ENCODE measurements at regions not wholly inside any gene's neighbourhood (a gene's known extent, or its start where the extent isn't known, plus 50 kb on each side); places are given as distances from the start of the nearest gene placed in this dataset.
"Not testable (repeated sequence)": the region's sequence is repeated elsewhere in the genome, so short reads cannot be mapped to it uniquely, and the experiment has no call there.

GRCh38 chr15:38795471-38796245 lies 231.0 kb upstream of the RASGRP1 start:
- Mint-ChIP-seq H3K4me3 (ENCODE audit: unreplicated experiment) (no peak overlapping the region), H3K4me1 (ENCODE audit: unreplicated experiment) (peaks cover 13% of the 10 kb centered on the region)
- no peak for DNase-seq (ENCODE audit: extremely low spot score, unreplicated experiment)

DNA sequence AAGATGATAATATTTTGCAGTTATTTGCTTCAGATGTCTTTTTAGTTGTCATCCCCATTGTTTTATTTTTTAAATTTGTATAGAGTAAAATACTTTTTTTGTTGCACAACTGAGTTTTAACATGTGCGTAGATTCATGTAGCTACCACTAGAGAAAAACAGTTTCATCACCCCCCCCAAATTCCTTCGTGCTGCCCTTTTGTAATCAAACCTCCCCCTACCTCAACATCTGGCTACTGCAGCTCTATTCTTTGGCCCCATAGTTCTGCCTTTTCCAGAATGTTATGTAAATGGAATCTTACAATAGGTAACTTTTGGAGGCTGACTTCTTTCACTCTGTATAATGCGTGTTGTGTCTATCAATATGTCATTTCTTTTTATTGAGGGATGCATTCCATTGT lies 232.0 kb upstream of the RASGRP1 start:
- Mint-ChIP-seq H3K27me3 (ENCODE audit: unreplicated experiment) (peaks cover 24% of the 10 kb centered on the region), H3K4me1 (ENCODE audit: unreplicated experiment) (peaks cover 13% of the 10 kb centered on the region), H3K36me3 (ENCODE audit: unreplicated experiment) (peaks cover 2% of the 10 kb centered on the region), H3K27ac (ENCODE audit: unreplicated experiment) (no peak overlapping the region), H3K9me3 (ENCODE audit: unreplicated experiment) (no peaks in the 10 kb centered on the region), H3K4me3 (ENCODE audit: unreplicated experiment) (no peak overlapping the region)
- TF ChIP-seq CTCF (IDR thresholded peaks at IDR 0.05): no peak
- no peak for DNase-seq (ENCODE audit: extremely low spot score, unreplicated experiment)

More at GRCh38 chr15:38795471-38796245, 231.0 kb upstream of the RASGRP1 start:
- TF ChIP-seq CTCF (IDR thresholded peaks at IDR 0.05): no peak
- H3K27ac Mint-ChIP-seq (ENCODE audit: unreplicated experiment): no peak overlapping the region
- H3K9me3 Mint-ChIP-seq (ENCODE audit: unreplicated experiment): no peaks in the 10 kb centered on the region
- peaks cover 2% of the 10 kb centered on the region for H3K36me3 Mint-ChIP-seq (ENCODE audit: unreplicated experiment)
- H3K27me3 Mint-ChIP-seq (ENCODE audit: unreplicated experiment): peaks cover 22% of the 10 kb centered on the region

DNA sequence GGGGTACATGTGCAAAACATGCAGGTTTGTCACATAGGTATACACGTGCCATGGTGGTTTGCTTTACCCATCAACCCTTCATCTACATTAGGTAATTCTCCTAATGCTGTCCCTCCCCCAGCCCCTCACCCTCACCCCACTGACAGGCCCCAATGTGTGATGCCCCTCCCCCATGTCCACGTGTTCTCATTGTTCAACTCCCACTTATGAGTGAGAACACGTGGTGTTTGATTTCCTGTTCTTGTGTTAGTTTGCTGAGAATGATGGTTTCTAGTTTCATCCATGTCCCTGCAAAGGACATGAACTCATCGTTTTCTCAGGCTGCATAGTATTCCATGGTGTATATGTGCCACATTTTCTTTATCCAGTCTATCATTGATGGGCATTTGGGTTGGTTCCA lies 232.9 kb upstream of the RASGRP1 start:
- not testable (repeated sequence) for H3K36me3 Mint-ChIP-seq (ENCODE audit: unreplicated experiment); DNase-seq (ENCODE audit: extremely low spot score, unreplicated experiment); H3K4me3 Mint-ChIP-seq (ENCODE audit: unreplicated experiment); H3K27ac Mint-ChIP-seq (ENCODE audit: unreplicated experiment); H3K9me3 Mint-ChIP-seq (ENCODE audit: unreplicated experiment)
- H3K27me3 Mint-ChIP-seq (ENCODE audit: unreplicated experiment): peaks cover 27% of the 10 kb centered on the region
- H3K4me1 Mint-ChIP-seq (ENCODE audit: unreplicated experiment): peaks cover 13% of the 10 kb centered on the region

DNA sequence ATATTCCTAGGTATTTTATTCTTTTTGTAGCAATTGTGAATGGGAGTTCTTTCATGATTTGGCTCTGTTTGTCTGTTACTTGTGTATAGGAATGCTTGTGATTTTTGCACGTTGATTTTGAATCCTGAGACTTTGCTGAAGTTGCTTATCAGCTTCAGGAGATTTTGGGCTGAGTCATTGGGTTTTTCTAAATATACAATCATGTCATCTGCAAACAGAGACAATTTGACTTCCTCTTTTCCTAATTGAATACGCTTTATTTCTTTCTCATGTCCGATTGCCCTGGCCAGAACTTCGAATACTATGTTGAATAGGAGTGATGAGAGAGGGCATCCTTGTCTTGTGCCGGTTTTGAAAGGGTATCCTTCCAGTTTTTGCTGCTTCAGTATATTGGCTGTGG lies 234.6 kb upstream of the RASGRP1 start:
- not testable (repeated sequence) for DNase-seq (ENCODE audit: extremely low spot score, unreplicated experiment); H3K27ac Mint-ChIP-seq (ENCODE audit: unreplicated experiment); H3K9me3 Mint-ChIP-seq (ENCODE audit: unreplicated experiment); H3K4me3 Mint-ChIP-seq (ENCODE audit: unreplicated experiment); H3K4me1 Mint-ChIP-seq (ENCODE audit: unreplicated experiment); H3K36me3 Mint-ChIP-seq (ENCODE audit: unreplicated experiment)
- H3K27me3 Mint-ChIP-seq (ENCODE audit: unreplicated experiment): peaks cover 20% of the 10 kb centered on the region

DNA sequence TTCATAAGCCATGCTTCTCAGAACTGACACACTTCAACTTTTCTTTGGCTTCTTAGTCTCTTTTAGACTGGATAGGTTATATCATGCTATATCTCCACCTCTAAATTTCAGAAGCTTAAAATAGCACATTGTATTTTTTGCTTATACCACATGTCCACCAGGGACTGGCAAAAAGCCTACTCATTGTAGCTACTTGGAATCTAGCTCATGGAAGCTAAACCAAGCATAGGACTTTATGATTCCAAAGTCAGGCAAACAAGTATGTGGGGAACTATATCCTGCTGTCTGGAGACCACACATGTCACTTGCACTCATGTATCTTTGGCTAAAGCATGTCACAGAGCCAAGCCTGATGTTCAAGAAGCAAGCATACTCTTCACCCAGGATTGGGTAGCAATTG lies 245.0 kb upstream of the RASGRP1 start:
- no peaks in the 10 kb centered on the region for H3K9me3 Mint-ChIP-seq (ENCODE audit: unreplicated experiment)
- H3K27me3 Mint-ChIP-seq (ENCODE audit: unreplicated experiment): no peaks in the 10 kb centered on the region
- H3K27ac Mint-ChIP-seq (ENCODE audit: unreplicated experiment): no peak overlapping the region
- no peaks in the 10 kb centered on the region for H3K36me3 Mint-ChIP-seq (ENCODE audit: unreplicated experiment)
- no peak for DNase-seq (ENCODE audit: extremely low spot score, unreplicated experiment)
- TF ChIP-seq CTCF (IDR thresholded peaks at IDR 0.05): no peak
- H3K4me1 Mint-ChIP-seq (ENCODE audit: unreplicated experiment): peaks cover 35% of the 10 kb centered on the region
- no peak overlapping the region for H3K4me3 Mint-ChIP-seq (ENCODE audit: unreplicated experiment)

GRCh38 chr15:38810686-38811085 lies 246.1 kb upstream of the RASGRP1 start:
- no peaks in the 10 kb centered on the region for H3K36me3 Mint-ChIP-seq (ENCODE audit: unreplicated experiment)
- DNase-seq (ENCODE audit: extremely low spot score, unreplicated experiment): no peak

DNA sequence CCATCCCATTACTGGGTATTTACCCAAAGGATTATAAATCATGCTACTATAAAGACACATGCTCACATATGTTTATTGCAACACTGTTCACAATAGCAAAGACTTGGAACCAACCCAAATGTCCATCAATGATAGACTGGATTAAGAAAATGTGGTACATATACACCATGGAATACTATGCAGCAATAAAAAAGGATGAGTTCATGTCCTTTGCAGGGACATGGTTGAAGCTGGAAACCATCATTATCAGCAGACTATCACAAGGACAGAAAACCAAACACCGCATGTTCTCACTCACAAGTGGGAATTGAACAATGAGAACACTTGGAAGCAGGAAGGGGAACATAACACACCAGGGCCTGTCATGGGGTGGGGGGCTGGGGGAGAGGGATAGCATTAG lies 249.6 kb upstream of the RASGRP1 start:
- not testable (repeated sequence) for H3K27me3 Mint-ChIP-seq (ENCODE audit: unreplicated experiment); H3K36me3 Mint-ChIP-seq (ENCODE audit: unreplicated experiment); H3K9me3 Mint-ChIP-seq (ENCODE audit: unreplicated experiment); DNase-seq (ENCODE audit: extremely low spot score, unreplicated experiment); H3K27ac Mint-ChIP-seq (ENCODE audit: unreplicated experiment); H3K4me3 Mint-ChIP-seq (ENCODE audit: unreplicated experiment)
- peaks cover 65% of the 10 kb centered on the region for H3K4me1 Mint-ChIP-seq (ENCODE audit: unreplicated experiment)

More at GRCh38 chr15:38810686-38811085, 246.1 kb upstream of the RASGRP1 start:
- H3K9me3 Mint-ChIP-seq (ENCODE audit: unreplicated experiment): no peaks in the 10 kb centered on the region
- peaks cover 45% of the 10 kb centered on the region for H3K4me1 Mint-ChIP-seq (ENCODE audit: unreplicated experiment)
- H3K4me3 Mint-ChIP-seq (ENCODE audit: unreplicated experiment): no peak overlapping the region
- no peak for TF ChIP-seq CTCF (IDR thresholded peaks at IDR 0.05)
- no peaks in the 10 kb centered on the region for H3K27me3 Mint-ChIP-seq (ENCODE audit: unreplicated experiment)
- no peak overlapping the region for H3K27ac Mint-ChIP-seq (ENCODE audit: unreplicated experiment)

Measured in osteocyte (in vitro differentiated cells).